Raji (cell line): ENCODE measurements at regions not wholly inside any gene's neighbourhood (a gene's known extent, or its start where the extent isn't known, plus 50 kb on each side); places are given as distances from the start of the nearest gene placed in this dataset.

Experiments
- POLR2A ChIP-seq: IDR thresholded peaks from 2 replicates; pipeline ENCODE4 v1.6.1; 2011; ENCODE audit warnings: low read depth, low read length, control low read depth; ENCODE audit not compliant: insufficient read depth

GRCh38 chr16:72621651-72622050 is 426.3 kb downstream of the ZFHX3 start:
- TF ChIP-seq POLR2A: no peak

GRCh38 chr16:72620853-72621252 is 427.1 kb downstream of the ZFHX3 start:
- TF ChIP-seq POLR2A: no peak

- no peak for TF ChIP-seq POLR2A
Observed at GRCh38 chr16:72620348-72620747, 427.6 kb downstream of the ZFHX3 start.

DNA sequence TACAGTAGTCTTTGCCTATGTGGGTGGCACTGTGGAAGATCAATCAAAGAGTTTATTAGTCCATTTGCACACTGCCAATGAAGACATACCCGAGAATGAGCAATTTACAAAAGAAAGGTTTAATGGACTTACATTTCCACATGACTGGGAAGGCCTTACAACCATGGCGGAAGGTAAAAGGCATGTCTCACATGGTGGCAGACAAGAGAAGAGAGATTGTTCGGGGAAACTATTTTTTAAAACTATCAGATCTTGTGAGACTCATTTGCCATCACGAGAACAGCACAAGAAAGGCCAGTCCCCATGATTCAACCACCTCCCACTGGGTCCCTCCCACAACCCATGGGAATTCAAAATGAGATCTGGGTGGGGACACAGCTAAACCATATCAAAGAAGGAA is 432.1 kb downstream of the ZFHX3 start:
- TF ChIP-seq POLR2A: no peak

DNA sequence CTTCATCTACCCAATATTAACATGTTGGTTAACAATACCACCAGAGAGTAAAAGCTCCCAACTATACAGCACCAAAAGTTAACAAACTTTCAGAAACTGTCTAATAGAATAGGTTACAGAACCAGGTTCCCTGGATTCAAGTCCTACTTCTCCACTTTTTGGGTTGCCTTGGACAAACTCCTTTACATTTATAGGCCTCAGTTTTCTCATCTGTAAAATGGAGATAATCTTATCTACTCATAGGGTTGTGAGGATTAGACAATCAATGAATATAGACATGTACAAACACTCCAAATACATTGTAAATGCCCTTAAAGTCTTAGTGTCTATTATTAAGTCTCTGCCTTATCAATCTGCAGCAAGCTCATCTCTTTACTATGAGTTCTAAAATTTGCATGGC is 435.2 kb downstream of the ZFHX3 start:
- TF ChIP-seq POLR2A: no peak

GRCh38 chr16:72612256-72612655 is 435.7 kb downstream of the ZFHX3 start:
- TF ChIP-seq POLR2A: no peak

- no peak for TF ChIP-seq POLR2A
Observed at GRCh38 chr16:72609933-72610332, 438.0 kb upstream of the PMFBP1 start.

- no peak for TF ChIP-seq POLR2A
Observed at GRCh38 chr16:72609066-72609465, 437.1 kb upstream of the PMFBP1 start.

DNA sequence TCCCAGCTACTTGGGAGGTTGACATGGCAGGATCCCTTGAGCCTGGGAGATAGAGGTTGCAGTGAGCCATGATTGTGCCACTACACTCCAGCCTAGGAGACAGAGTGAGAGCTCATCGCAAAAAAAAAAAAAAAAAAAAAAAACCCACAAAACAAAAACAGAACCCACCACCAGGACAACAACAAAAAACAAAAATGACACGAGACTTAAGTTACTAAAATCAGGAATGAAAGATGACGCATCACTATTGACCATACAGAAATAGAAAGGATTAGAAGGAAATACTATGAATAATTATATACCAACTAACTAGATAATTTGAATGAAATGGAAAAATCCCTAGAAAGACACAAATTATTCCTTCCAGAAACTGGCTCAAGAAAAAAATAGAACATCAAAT is 432.4 kb upstream of the PMFBP1 start:
- TF ChIP-seq POLR2A: no peak

GRCh38 chr16:72602499-72602898 is 430.5 kb upstream of the PMFBP1 start:
- no peak for TF ChIP-seq POLR2A

- TF ChIP-seq POLR2A: no peak
Observed at GRCh38 chr16:72598696-72599095, 426.7 kb upstream of the PMFBP1 start.

DNA sequence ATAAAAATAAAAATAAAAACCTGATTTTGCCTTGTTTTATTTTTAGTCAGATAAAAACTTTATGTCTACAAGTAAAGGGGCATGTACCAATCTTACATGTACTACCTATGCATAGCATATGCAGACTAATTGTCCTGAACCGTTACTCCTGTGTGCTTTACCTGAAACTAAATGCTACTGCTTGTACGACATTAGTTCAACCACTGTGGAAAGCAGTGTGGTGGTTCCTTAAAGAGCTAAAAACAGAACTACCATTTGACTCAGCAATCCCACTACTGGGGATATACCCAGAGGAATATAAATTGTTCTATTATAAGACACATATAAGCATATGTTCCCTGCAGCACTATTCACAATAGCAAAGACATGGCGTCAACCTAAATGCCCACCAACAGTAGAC is 426.0 kb upstream of the PMFBP1 start:
- TF ChIP-seq POLR2A: no peak

- no peak for TF ChIP-seq POLR2A
Observed at GRCh38 chr16:72596373-72596772, 424.4 kb upstream of the PMFBP1 start.

DNA sequence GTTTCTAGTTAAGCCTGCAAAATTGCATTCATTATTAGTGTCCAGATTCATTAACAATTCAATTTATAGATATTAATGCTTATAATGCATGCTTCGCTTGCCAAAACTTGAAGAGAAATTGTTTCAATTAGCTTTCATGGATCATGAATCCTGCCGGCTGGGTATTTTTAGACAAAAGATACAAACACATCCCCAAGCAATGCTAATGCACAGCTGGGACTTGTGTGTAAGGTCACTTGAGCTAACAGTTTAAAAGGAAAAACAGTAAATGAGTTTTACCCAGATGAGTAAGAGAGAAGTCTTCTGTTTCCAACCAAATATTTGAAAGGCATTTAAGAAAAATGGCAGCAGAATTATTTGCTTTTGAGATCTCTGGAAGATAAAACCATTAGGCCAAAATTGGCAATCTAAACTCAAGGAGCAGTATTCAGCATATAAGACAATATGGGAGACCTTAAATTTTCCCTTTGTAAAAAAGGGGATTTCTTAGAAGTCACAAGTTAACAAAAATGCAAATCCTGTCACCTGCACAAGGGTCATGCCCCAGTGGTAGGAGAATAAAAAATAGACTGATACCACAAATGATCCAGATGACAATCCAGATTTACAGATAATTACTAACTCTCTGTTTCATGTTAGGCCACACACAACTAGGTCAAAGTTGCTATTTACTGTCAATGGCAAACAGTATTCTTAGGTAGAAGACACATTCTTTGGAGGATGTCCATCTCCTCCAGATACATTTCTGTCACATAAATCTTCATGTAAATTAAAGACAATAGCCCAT is 418.4 kb upstream of the PMFBP1 start:
- TF ChIP-seq POLR2A: no peak

GRCh38 chr16:72588551-72588950 is 416.6 kb upstream of the PMFBP1 start:
- no peak for TF ChIP-seq POLR2A

GRCh38 chr16:72576189-72576588 is 404.2 kb upstream of the PMFBP1 start:
- TF ChIP-seq POLR2A: no peak

DNA sequence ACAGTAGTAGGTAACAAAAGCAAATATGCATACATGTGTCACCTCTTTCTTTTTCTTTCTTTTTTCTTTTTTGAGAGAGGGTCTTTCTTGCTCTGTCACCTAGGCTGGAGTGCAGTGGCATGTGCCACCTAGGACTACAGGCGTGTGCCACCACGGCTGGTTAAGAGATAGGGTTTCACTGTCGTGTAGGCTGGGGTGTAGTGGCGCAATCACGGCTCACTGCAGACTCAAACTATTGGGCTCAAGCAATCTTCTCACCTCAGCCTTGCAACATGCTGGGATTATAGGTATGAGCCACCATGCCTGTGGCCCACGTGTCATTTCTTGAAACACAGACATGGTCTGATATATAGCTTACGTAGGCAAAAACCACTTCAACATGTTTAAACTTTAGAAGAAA is 397.7 kb upstream of the PMFBP1 start:
- TF ChIP-seq POLR2A: no peak
